SHP77 (cell line): ENCODE measurements at regions not wholly inside any gene's neighbourhood (a gene's known extent, or its start where the extent isn't known, plus 50 kb on each side); places are given as distances from the start of the nearest gene placed in this dataset.

Experiments
- DNase-seq, 2 experiments: peaks; one replicate each; lab custom pipeline; 2025; lab: John Stamatoyannopoulos, UW

DNA sequence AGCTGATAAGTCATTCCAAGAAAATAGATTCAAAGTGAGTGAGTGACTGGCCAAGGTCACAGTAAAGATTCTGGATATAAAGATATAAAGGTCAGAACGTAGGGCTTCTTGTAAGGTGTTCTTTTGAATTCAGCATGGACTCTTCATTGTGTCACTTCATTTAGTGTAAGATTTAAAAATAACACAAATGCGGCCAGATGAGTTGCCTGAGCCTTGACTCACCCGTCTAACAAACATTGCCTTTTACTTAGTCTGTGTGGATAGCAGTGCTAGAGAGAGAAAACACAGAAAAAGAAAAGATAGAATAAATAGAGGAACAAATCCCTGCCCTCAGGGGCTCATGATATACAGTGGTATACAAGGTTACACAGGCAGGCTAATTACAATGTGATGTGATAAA, 223.4 kb downstream of the PLPP3 start:
- no peak for DNase-seq

- DNase-seq: no peak
Measured at GRCh38 chr1:56355422-56355821, 223.9 kb downstream of the PLPP3 start.

DNA sequence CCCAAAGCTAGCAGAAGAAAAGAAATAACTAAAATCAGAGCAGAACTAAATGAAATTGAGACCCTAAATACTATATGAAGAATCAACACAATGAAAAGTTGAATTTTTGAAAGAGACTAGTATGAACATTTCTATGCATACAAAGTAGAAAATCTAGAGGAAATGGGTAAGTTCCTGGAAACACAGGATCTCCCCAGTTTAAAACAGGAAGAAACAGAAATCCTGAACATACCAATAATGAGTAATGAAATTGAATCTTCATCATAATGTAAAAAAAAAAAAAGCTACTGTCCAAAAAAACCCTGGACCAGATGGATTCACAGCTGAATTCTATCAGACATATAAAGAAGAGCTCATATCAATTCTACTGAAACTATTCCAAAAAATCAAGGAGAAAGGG, 233.5 kb downstream of the PLPP3 start:
- DNase-seq: no peak

DNA sequence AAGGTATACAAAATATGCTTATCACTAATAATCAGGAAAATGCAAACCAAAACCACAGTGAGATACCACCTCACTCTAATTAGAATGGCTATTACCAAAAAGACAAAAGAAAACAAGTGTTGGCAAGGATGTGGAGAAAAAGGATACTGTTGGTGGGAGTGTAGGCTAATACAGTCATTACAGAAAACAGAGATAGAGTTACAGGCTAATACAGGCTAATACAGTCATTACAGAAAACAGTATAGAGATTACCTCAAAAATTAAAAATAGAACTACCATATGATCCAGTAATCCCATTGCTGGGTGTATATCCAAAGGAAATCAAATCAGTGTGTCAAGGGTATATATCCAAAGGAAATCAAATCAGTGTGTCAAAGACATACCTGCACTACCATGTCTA, 238.4 kb downstream of the PLPP3 start:
- no peak for DNase-seq

- no peak for DNase-seq
Measured at GRCh38 chr1:56339786-56340465, 239.4 kb downstream of the PLPP3 start.

GRCh38 chr1:56339093-56339492, 240.3 kb downstream of the PLPP3 start:
- DNase-seq: no peak

DNA sequence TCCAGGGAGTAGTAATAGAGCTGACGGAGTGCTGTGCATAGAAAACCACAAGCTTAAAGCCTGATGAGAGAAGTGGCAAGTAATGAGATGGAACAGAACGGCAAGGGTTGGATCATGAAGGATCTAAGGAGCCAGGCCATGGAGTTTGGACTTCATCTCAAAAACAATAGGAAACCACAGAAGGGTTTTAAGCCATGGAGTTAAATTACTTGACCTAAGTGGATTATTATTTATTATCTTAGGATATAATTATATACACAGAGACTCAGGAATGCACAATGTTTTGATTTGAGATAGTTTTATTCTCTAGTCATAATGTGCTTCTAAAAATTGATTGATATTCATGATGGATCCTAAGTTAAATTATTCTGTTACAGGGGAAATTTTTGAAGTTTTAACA, 242.4 kb downstream of the PLPP3 start:
- no peak for DNase-seq

- DNase-seq: no peak
Measured at GRCh38 chr1:56335394-56335793, 244.0 kb downstream of the PLPP3 start.

DNA sequence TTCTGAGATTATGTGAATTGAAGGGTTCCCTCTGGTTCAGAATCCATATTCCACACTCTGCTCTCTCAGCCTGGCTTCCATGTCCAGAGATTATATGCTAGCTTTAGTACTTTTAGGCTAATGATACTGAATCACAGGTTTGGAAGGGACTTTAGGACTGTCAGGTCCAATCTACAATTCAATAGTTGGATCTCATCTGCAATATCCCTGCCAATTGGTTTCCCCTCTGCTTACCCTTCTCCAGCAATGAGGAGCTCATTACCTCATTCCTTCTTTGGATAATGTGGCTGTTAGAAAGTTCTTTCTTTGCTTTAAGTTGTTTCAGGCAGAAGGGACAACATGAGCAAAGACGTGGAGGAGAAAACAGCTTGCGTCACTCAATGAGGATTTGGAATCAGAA, 245.3 kb downstream of the PLPP3 start:
- DNase-seq: no peak

GRCh38 chr1:56333461-56333860, 245.9 kb downstream of the PLPP3 start:
- no peak for DNase-seq

- peak; percentile 44 to 47 for DNase-seq
Measured at GRCh38 chr1:56331892-56332567, 247.3 kb downstream of the PLPP3 start.

- no peak for DNase-seq
Measured at GRCh38 chr1:56331207-56331891, 248.0 kb downstream of the PLPP3 start.

DNA sequence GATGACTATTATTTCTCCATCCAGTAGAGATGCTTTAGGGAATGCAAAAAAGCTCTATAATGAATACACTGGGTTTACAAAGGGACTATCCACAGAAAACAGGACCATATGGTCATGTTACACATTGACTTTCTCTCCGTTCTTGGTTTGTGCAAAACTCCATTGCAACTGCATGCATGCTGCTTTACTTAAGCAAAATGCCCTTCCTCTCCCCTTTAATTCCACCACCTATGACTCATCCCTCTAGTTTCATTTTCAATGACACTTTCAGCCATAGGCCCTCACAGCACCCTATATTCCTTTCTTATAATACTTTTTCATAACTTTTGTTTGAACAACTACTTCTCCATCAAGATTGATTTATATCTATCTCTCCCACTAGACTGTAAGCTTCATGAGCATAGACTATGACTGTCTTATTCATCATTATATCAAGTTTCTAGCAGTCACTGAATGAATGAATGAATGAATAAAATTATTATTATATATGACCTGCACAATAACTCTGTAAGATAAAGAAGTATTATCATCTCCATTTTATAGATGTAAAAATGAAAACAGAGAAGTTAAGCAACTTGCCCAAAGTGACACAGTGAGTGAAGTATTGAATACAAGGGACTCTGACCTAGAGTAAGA, 248.9 kb downstream of the PLPP3 start:
- DNase-seq: no peak

- DNase-seq: no peak
Measured at GRCh38 chr1:56329970-56330369, 249.4 kb downstream of the PLPP3 start.

DNA sequence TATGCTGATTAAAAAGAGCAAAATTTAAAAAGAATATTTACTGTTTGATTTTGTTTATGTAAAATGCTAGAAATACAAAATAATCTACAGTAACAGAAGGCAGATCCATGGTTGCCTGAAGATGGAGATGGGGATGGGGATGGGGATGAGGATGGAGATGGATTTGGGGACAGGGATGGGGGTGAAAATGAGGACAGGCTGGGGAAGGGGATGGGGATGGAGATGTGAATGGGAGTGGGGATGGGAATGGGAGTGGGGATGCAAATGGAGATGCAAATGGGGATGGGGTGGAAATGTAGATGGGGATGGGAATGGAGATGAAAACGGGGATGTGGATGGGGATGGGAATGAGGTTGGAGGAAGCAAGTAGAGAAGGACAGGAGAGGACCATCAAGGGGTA, 252.2 kb downstream of the PLPP3 start:
- DNase-seq: no peak

GRCh38 chr1:56326056-56326455, 253.3 kb downstream of the PLPP3 start:
- no peak for DNase-seq

- no peak for DNase-seq
Measured at GRCh38 chr1:56324504-56324903, 254.9 kb downstream of the PLPP3 start.

DNA sequence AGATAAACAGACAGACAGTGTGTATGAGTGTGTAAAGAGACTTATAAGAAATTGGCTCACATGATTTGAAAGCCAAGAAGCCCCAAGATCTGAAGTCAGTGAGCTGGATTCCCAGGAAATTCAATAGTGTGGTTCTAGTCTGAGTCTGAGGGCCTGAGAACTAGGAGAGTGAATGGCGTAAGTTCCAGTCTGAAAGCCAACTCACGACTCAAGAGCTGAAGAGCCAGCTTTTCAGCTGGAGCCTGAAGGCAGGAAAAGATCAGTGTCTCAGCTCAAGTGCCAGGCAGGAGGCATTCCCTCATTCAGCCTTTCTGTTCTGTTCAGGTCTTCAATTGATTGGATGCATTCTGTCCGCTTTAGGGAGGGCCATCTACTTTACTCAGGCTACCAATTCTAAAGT, 257.2 kb downstream of the PLPP3 start:
- DNase-seq: no peak

GRCh38 chr1:56321150-56321490, 258.2 kb downstream of the PLPP3 start:
- no peak for DNase-seq

DNA sequence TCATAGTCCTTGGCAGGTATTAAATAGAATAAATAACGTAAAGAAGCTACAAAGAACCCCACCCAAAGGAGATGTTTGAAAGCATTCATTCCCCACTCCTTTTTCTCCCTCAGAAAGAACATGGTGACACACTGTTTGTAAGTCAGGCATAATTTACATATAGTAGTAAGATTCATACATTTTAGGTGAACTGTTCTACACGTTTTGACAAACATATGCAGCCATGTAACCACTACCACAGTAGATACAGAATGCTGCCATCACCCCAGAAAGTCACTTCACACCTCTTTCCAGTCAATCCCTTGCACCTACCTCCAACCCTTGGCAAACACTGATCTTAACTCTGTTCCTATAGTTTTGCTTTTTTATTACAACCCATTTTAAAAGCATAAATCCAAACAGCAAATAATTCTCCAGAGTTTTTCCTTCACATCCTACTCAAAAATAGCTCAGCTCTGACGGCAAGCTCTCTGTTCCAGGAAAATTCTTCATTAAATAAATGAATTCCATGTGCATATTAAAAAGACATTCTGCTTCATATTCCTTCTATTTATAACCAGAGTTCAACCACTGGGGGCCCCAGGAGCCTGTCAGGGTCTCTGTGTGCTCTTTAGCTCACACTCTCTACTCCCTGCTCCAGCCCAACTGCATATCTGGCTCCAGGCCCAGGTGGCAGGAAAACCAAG, 258.8 kb downstream of the PLPP3 start:
- no peak for DNase-seq

DNA sequence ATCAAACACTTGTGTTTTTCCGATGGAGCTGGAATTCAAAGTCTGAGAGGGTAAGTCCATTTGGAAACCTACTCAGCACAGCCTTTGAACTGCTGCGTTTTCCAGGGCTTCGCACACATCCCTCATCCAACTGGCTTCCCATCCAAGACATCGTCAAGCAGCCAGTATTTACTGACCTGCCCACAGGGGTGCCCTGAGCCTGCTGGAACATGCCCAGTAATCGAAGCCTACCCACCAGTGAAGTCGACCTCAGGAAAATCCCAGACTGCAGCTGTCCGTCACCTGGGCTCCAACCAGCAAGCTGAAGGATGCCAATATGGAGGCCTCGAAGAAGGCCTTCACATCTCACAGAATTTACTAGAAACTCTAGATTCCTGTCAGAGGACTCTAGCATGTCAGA, 261.6 kb downstream of the PLPP3 start:
- DNase-seq: no peak

DNA sequence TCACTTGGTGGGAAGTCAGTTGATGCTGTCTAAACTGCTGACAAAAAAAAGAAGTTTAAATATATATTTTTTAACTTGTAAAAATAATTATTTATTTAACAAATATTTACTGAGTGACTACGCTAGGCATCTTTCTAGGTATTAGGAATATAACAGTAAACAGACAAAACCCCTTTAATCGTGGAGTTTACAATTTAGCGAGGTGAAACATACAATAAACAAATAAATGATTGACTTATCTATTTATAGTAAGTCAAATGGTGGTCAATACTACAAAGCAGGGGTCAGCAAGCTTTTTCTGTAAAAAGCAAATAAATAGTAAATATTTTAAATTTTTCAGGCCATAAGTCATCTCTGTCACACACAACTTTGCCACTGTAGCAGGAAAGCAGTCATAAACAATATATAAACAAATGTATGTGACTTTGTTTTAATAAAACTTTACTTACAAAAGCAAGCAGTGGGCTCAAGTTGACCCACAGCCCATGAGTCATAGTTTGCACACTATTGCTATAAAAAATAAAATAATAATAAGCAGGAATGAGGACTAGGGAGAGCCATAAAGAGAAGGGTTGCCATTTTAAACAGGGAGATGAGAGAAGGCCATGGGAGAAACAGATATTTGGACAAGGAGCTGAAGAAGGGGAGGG, 263.9 kb downstream of the PLPP3 start:
- DNase-seq: no peak
